Coronary artery (tissue), 2 donors: ENCODE measurements at regions not wholly inside any gene's neighbourhood (a gene's known extent, or its start where the extent isn't known, plus 50 kb on each side); places are given as distances from the start of the nearest gene placed in this dataset.

Source experiments
- DNase-seq: peaks from one replicate; pipeline ENCODE4 v3.0.0-alpha.2; 2017; ENCODE audit warnings: low spot score
- H3K27ac ChIP-seq, 2 donors: fragments of 200-600 bp; sonication (generic); one replicate each; pipeline ENCODE4 v1.5.1; 2016 to 2019
- H3K4me3 ChIP-seq: fragments of 200-600 bp; sonication (generic); 2 replicates; pipeline ENCODE4 v1.5.1; 2016; ENCODE audit warnings: mild to moderate bottlenecking, moderate library complexity
- CTCF ChIP-seq: fragments of 200-600 bp; sonication (generic); IDR thresholded peaks from one replicate; pipeline ENCODE4 v1.5.1; 2019; ENCODE audit warnings: antibody characterized with exemption

DNA sequence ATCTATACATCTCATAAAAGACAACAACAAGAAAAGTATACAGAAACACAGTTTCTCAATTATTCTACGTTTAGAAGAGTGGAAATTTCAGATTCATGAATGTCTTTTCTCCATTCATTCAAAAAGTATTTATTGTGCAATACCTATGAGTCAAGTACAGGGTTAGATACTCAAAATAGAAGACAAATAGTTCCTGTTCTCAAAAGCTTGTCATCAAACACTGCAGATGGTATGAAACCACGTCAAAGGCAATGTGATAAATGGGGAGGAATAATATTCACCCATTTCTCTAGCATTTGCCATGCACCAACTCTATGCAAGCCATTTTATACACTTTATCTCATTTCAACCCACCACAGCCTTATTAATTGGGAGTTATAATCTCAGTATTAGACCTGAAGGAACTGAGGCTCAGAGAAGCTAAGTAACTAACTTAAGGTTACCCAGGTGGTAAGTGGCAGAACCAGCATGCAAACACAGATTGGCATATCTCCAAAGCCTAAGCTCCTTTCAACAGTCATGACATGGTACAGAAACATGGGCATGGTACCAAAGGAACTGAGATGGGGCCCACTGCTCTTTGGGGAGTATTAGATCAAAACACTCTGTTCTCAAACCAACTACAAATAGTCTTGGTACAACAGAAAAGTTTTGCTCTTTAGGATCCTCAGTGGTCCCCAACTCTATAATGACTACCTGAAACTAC, 67.2 kb upstream of the NPAS2 start:
- peak overlapping the region; percentile 69 to 81 for H3K27ac ChIP-seq
- no peak for TF ChIP-seq CTCF
- no peak for DNase-seq
- peak overlapping the region; percentile 25 for H3K4me3 ChIP-seq

- no peak for DNase-seq
- no peak overlapping the region for H3K4me3 ChIP-seq
- peak overlapping the region; percentile 40 to 81 for H3K27ac ChIP-seq
- TF ChIP-seq CTCF = no peak
Observed at GRCh38 chr2:100753444-100753843, 66.5 kb upstream of the NPAS2 start.

- no peak for TF ChIP-seq CTCF
- DNase-seq = no peak
- Histone ChIP-seq H3K27ac (peak overlapping the region; percentile 40 to 81), H3K4me3 (no peak overlapping the region)
Observed at GRCh38 chr2:100753881-100754280, 66.1 kb upstream of the NPAS2 start.

DNA sequence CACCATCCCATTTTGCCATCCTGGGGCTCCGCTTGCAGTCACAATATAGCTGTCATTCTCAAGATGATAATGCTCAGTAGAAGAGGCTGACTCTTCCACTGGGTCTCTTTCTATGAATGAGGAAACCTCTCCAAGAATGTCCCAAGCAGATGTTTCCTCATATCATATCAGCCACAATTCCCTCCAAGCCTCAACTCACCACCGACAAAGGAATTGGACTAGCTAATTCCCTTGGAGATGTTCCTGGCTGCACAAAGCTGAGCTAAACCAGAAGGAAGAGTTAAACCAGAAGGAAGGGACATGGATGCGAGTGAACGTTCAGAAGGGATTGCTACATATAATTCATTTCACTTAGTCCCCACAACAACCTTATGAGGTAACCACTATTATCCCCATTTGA, 65.0 kb upstream of the NPAS2 start:
- Histone ChIP-seq H3K4me3 (no peak overlapping the region), H3K27ac (no peak overlapping the region)
- no peak for DNase-seq
- TF ChIP-seq CTCF = no peak

DNA sequence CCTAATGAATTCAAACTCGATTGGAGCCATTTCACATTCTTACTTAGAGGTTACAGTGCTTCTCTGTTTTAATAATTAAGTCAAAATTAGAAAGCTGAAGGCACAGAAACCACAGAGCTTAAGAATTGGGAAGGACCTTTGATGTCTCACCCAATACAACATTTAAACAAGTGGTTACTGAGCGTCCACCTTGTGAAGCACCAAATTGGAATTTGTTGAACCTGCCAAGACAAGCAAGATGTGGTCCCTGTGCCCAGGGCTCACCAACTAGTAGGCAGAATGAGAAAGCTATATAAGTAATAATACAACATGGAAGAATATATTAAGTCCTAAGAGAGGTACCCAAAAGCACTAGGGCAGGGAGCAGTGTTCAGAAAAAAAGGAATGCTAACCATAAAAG, 64.5 kb upstream of the NPAS2 start:
- H3K27ac ChIP-seq = no peak overlapping the region
- H3K4me3 ChIP-seq = no peak overlapping the region
- no peak for TF ChIP-seq CTCF
- DNase-seq = no peak

GRCh38 chr2:100756704-100757103, 63.2 kb upstream of the NPAS2 start:
- DNase-seq = no peak
- no peak overlapping the region for H3K27ac ChIP-seq
- H3K4me3 ChIP-seq = no peak overlapping the region
- no peak for TF ChIP-seq CTCF

GRCh38 chr2:100757621-100758394, 62.1 kb upstream of the NPAS2 start:
- no peak for TF ChIP-seq CTCF
- no peak for DNase-seq
- no peak overlapping the region for H3K27ac ChIP-seq
- no peak overlapping the region for H3K4me3 ChIP-seq
